ENCODE measurements at regions not wholly inside any gene's neighbourhood (a gene's known extent, or its start where the extent isn't known, plus 50 kb on each side); places are given as distances from the start of the nearest gene placed in this dataset.
A peak's percentile ranks its signal among the peaks of the same experiment; 100 is the strongest.
"Not testable (repeated sequence)": the region's sequence is repeated elsewhere in the genome, so short reads cannot be mapped to it uniquely, and the experiment has no call there.

DNA sequence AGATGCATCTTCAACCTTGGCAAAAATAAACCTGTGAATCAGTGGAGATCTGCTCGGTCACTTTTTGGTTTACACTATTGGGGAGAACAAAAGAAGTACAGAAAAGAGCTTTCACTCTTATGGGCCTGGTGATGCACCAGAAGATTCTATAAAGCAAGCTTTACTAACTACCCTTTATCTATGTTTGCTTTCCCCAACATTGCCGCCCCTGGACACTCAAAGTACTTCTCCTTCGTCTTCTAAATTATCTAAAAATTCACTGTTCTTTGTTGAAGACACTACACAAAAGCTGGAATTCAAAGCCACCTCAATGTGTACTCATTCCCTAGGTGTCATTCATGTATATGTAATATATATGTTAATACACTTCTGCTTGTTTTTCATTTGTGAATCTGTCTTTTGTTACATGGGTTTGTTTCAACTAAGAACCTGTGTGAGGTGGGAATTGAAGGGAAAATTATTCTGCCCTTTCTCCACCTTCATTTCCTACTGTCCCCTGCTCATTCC lies 97.9 kb upstream of the BTN3A2 start:
- DNase-seq (ENCODE audit: low read depth): no peak

GRCh38 chr6:26268659-26269402 lies 96.2 kb upstream of the BTN3A2 start:
- DNase-seq (ENCODE audit: low read depth): peak; percentile 95

- DNase-seq (ENCODE audit: low read depth): peak; percentile 69
Observed at GRCh38 chr6:26269531-26270485, 95.2 kb upstream of the BTN3A2 start.

DNA sequence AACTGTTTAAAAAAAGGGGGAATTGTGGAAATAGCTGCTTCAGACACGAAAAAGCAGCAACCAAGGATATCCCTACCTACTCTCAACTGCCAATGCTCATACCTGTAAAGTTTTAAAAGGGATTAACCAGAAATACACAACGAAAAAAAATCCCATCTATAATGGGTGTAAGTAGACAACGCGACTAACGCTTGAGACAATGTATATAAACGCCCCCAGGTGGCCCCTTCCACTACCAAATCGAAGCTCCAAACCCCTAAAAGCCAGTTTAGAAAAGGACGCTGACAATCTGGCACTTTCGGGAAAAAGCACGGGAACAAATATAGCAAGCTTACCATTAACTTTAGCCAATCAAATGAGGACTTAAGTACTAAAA lies 94.5 kb upstream of the BTN3A2 start:
- peak; percentile 67 for DNase-seq (ENCODE audit: low read depth)

DNA sequence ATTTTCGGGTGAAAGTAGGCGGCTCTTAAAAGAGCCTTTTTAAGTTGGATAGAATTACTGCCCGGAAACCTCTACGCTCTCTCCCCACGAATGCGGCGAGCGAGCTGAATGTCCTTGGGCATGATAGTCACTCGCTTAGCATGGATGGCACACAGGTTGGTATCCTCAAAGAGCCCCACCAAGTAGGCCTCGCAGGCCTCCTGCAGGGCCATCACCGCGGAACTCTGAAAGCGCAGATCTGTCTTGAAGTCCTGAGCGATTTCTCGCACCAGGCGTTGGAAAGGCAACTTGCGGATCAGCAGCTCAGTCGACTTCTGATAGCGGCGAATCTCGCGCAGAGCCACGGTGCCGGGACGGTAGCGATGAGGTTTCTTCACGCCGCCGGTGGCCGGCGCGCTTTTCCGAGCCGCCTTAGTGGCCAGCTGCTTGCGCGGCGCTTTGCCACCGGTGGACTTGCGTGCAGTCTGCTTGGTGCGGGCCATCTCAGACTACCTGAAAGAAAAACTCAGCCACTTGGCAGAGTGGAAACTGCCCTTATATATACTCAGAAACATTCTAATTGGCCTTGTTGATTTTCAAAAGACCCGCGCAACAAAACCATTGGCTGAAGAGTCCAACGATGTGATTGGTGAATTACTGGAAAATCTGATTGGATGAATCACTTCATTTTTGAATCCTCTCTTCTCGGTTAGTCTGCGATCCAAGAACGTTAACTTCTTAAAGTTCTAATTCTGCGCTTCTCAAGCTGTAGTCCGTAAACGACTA lies 93.9 kb upstream of the BTN3A2 start:
- DNase-seq (ENCODE audit: low read depth): peak; percentile 97

DNA sequence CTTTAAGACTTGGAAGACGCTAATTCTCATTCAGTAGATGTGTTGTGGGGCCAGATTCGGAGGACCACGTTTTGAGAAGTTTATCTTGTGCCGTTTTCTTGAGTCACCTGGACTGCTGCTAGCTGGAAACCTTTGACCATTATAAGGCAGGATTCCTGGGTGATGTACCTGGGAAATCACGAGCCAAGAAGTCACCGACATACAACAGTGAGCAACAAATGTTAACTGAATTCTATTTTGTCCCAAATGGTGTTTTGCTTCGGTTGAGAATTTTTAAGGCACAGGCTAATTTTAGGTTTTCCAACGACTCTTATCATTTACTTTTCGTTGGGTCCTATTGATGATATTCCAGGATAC lies 93.4 kb upstream of the BTN3A2 start:
- no peak for DNase-seq (ENCODE audit: low read depth)

- no peak for DNase-seq (ENCODE audit: low read depth)
Observed at GRCh38 chr6:26272171-26272637, 92.8 kb upstream of the BTN3A2 start.

GRCh38 chr6:26273673-26274588 lies 91.1 kb upstream of the BTN3A2 start:
- peak; percentile 60 for DNase-seq (ENCODE audit: low read depth)

GRCh38 chr6:26275663-26276062 lies 89.3 kb upstream of the BTN3A2 start:
- DNase-seq (ENCODE audit: low read depth): no peak

- DNase-seq (ENCODE audit: low read depth): no peak
Observed at GRCh38 chr6:26276841-26277648, 88.0 kb upstream of the BTN3A2 start.

DNA sequence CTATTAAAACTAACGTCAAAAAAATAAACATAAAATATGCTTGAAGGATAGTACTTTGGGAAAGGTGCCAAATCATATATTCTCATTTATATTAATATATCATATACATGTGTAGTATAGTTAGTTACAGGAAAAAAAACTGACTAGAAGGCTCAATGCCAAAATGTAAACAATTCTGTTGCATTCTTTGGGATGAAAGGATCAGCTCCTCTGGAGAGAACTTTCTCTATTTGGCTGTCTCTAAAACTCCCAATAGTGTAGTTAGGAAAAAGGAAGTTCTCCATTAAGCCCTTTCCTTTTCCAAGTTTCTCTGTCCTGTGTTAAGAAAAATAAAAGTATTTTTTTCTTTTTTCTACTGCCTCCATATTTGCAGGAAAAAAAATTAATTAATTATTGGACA lies 86.5 kb upstream of the BTN3A2 start:
- DNase-seq (ENCODE audit: low read depth): no peak

GRCh38 chr6:26279371-26279770 lies 85.6 kb upstream of the BTN3A2 start:
- DNase-seq (ENCODE audit: low read depth): not testable (repeated sequence)

GRCh38 chr6:26280407-26280806 lies 84.6 kb upstream of the BTN3A2 start:
- DNase-seq (ENCODE audit: low read depth): no peak

- DNase-seq (ENCODE audit: low read depth): peak; percentile 80
Observed at GRCh38 chr6:26284537-26285142, 80.4 kb upstream of the BTN3A2 start.

- DNase-seq (ENCODE audit: low read depth): peak; percentile 100
Observed at GRCh38 chr6:26285143-26286134, 79.6 kb upstream of the BTN3A2 start.

DNA sequence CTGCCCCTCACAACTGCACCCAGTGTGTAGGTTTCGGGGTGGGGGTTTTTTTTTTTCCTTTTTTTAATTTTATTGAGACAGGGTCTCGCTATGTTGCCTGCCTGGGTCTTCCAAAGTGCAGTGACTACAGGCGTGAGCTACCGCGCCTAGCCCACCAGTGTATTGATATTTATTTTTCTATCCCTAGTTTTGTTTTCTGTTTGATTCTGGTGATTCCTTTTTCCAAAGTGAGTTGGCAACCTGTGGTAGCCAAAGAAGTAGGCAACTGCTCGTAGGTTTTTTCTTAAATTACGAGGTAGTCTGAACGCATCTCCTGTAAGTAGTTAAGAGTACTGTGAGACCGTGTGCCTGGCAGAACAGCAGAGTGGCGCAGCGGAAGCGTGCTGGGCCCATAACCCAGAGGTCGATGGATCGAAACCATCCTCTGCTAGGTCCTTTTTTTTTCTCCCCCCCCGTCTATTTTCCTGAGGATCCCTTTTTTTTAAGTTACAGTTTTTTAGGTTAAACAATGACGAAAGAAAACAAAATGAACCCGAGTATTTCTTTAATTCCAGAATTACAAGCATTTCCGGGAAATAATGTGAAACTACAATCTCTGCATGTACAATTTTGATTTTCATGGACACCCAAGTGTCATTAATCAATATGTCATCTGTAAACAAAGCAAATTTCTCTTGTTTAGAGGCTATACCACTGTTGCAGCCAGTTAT lies 78.7 kb upstream of the BTN3A2 start:
- DNase-seq (ENCODE audit: low read depth): peak; percentile 72

DNA sequence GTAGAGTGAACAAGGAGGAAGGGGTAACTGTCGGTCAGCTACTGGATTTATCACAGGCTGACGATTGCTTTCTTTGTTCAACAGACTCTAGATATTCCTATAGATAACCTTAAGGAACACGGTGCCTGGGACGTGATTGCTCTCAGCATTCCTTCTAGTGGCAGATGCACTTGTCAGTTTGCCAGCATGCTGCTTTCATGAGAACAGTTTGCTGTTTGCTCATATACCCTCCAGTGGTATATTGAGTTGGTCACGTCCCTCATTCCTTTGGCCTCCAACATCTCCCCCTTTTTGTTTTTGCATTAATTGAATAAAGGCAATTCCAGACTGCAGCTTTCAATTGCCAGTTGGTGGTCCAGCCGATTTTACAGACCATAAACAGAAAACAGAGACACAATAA lies 76.8 kb upstream of the BTN3A2 start:
- DNase-seq (ENCODE audit: low read depth): no peak

- DNase-seq (ENCODE audit: low read depth): no peak
Observed at GRCh38 chr6:26290941-26291340, 74.1 kb upstream of the BTN3A2 start.
